Mucosa of descending colon (tissue), 3 donors: ENCODE measurements at regions not wholly inside any gene's neighbourhood (a gene's known extent, or its start where the extent isn't known, plus 50 kb on each side); places are given as distances from the start of the nearest gene placed in this dataset.

Experiments used
- ATAC-seq: fragments of 200-7000 bp; cut with Tn5 transposase; one replicate; pipeline ENCODE4 v1.9.1; 2020; ENCODE audit warnings: mild to moderate bottlenecking, moderate library complexity
- DNase-seq, 3 donors: peaks; one replicate each; pipeline ENCODE4 v3.0.0-alpha.2; 2020
- H3K36me3 ChIP-seq: fragments of 200-600 bp; one replicate; pipeline ENCODE4 v1.8.0; 2021; ENCODE audit warnings: low read depth, mild to moderate bottlenecking
- H3K4me1 ChIP-seq: fragments of 200-600 bp; one replicate; pipeline ENCODE4 v1.8.0; 2021; ENCODE audit warnings: low read depth, mild to moderate bottlenecking
- H3K4me3 ChIP-seq: fragments of 200-600 bp; one replicate; pipeline ENCODE4 v1.8.0; 2021; ENCODE audit warnings: mild to moderate bottlenecking
- H3K9me3 ChIP-seq: fragments of 200-600 bp; one replicate; pipeline ENCODE4 v1.8.0; 2021; ENCODE audit warnings: mild to moderate bottlenecking
- CTCF ChIP-seq: fragments of 200-600 bp; IDR thresholded peaks from one replicate; pipeline ENCODE4 v1.8.0; 2022; ENCODE audit warnings: antibody characterized with exemption, mild to moderate bottlenecking
- intact Hi-C, 2 donors: fragments of 100-400 bp; cut with DNase I in 1 of 2; cut with micrococcal nuclease in 1 of 2; formaldehyde crosslinking; loops; one replicate each; pipeline versions ENCODE4 v1.11.0 to v1.11.1; 2022; cut with DNase I, micrococcal nuclease
- donor health status: DM: no; HTN: no; CAD: no; lungs with moderate emphysema.
- donor health status: DM: no; HTN: no; CAD: no.
- donor health status: DM: no; HTN: yes; CAD: no.

- H3K4me3 ChIP-seq = no peak overlapping the region
- no peak for ATAC-seq
- intact Hi-C loops = no loop called here
Measured at GRCh38 chr2:603869-604268, 73.3 kb downstream of the TMEM18 start.

GRCh38 chr2:603427-603826 lies 73.8 kb downstream of the TMEM18 start:
- H3K36me3 ChIP-seq = no peaks in the 10 kb centered on the region
- no peaks in the 10 kb centered on the region for H3K9me3 ChIP-seq
- no peaks in the 10 kb centered on the region for H3K4me1 ChIP-seq
- ATAC-seq (no peak), DNase-seq (no peak)
- no peak overlapping the region for H3K4me3 ChIP-seq
- intact Hi-C loops = no loop called here
- TF ChIP-seq CTCF = no peak

More at GRCh38 chr2:603869-604268, 73.3 kb downstream of the TMEM18 start:
- no peaks in the 10 kb centered on the region for H3K9me3 ChIP-seq
- DNase-seq = no peak
- H3K4me1 ChIP-seq = no peaks in the 10 kb centered on the region
- H3K36me3 ChIP-seq = no peaks in the 10 kb centered on the region
- TF ChIP-seq CTCF = no peak

- intact Hi-C loops = no loop called here
- ATAC-seq (peak; percentile 22), DNase-seq (no peak)
- Histone ChIP-seq H3K4me1 (no peaks in the 10 kb centered on the region), H3K36me3 (no peaks in the 10 kb centered on the region), H3K4me3 (no peak overlapping the region), H3K9me3 (no peaks in the 10 kb centered on the region)
- TF ChIP-seq CTCF = no peak
Measured at GRCh38 chr2:602571-603359, 74.4 kb downstream of the TMEM18 start.

- no peak for TF ChIP-seq CTCF
- intact Hi-C loops = no loop called here
Measured at GRCh38 chr2:601806-602455, 75.3 kb downstream of the TMEM18 start.

GRCh38 chr2:601387-601698 lies 75.9 kb downstream of the TMEM18 start:
- no peak for ATAC-seq
- Histone ChIP-seq H3K36me3 (no peaks in the 10 kb centered on the region), H3K4me3 (no peak overlapping the region), H3K4me1 (no peaks in the 10 kb centered on the region), H3K9me3 (no peaks in the 10 kb centered on the region)
- no peak for TF ChIP-seq CTCF
- DNase-seq = no peak
- intact Hi-C loops = no loop called here

More at GRCh38 chr2:601806-602455, 75.3 kb downstream of the TMEM18 start:
- no peaks in the 10 kb centered on the region for H3K4me1 ChIP-seq
- DNase-seq = no peak
- no peaks in the 10 kb centered on the region for H3K36me3 ChIP-seq
- no peak for ATAC-seq
- H3K9me3 ChIP-seq = no peaks in the 10 kb centered on the region
- no peak overlapping the region for H3K4me3 ChIP-seq
